ENCODE measurements at regions not wholly inside any gene's neighbourhood (a gene's known extent, or its start where the extent isn't known, plus 50 kb on each side); places are given as distances from the start of the nearest gene placed in this dataset.

DNA sequence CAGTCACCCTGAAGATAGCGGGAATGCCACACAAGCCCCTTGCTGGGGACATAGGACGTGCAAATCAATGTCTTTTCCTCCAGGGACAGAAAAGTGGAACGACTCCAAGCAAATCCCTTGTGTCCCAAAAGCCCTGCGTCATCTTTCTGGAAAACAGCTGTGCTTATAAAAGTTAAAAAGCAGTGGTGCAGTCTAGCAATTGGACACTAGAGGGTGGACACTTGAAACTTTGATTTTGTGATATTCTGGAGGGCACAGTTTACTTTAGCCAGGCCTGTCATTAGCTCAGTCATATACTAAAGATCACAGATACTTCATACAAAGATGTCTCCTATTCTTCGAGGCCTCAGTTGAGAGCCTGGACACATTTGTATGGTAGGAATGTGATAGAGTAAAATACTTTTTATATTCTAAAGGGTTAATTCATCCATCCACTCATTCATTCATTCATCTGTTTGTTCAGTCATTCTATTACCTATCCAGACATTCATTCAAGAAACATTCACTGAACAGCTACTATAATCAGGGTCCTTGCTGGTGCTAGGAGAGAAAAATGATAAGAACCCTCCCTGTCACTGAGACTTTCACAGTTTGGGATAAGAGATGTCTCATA is 63.8 kb upstream of the ANKRD34C start:
- TF ChIP-seq CTCF (IDR thresholded peaks at IDR 0.05; ENCODE audit: low read depth, low read length), result peak; percentile 38
- no peak for TF ChIP-seq POLR2A (IDR thresholded peaks at IDR 0.05; ENCODE audit: extremely low read depth, insufficient read length)
- TF ChIP-seq MYC (IDR thresholded peaks at IDR 0.05; ENCODE audit: low read depth, low read length), result no peak

Measured in NB4 (cell line).